GM19351 (cell line): ENCODE measurements at regions not wholly inside any gene's neighbourhood (a gene's known extent, or its start where the extent isn't known, plus 50 kb on each side); places are given as distances from the start of the nearest gene placed in this dataset.
A peak's percentile ranks its signal among the peaks of the same experiment; 100 is the strongest.

Source experiments
- ATAC-seq: cut with Tn5 transposase; IDR thresholded peaks from one replicate; pipeline ENCODE4 v1.9.1; 2021; ENCODE audit warnings: mild to moderate bottlenecking, moderate library complexity; ENCODE audit not compliant: unreplicated experiment

DNA sequence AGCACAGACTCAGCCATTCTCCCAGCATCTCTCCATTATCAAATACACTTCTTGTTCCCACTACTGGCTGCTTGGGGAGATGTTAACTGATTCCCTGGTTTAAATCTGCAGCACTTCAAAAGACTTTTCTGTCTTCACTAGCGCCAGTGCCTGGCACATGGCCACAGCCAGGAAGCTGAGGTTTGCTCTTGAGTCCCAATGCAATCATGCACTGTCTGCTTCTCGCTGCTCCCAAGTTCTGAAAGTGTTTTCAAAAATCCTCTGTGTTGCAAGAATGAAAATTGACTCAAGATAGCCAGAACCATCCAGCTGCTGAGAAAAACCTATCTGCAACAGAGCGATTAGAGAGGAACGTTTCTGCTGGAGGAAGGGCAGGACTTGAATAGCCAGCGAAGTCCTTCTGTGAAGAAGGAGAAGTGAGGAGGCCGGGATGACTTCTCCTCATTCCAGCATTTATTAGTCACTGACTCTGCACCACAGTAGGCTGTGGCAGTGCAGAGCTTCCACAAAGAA lies 358.4 kb upstream of the NR2F2 start:
- ATAC-seq, result no peak

DNA sequence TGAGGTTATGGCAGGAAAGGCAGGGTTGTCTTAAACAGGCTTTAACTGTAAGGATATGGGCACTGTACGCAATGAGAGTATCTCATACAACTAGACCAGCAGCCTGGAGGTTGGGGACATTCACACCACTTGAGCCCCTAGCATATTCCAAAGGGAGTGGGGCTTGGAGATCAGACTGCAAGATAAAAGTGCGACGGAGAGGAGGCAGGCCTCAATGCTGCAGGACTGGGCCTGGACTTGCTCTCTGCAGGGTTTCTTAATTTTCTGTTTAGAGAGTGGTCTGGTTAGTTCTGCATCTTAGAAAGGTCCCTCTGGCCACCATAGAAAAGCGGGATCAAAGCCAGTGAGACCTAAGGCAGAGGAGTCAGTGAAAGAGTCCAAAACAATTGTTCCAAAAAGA lies 357.7 kb upstream of the NR2F2 start:
- ATAC-seq, result no peak

DNA sequence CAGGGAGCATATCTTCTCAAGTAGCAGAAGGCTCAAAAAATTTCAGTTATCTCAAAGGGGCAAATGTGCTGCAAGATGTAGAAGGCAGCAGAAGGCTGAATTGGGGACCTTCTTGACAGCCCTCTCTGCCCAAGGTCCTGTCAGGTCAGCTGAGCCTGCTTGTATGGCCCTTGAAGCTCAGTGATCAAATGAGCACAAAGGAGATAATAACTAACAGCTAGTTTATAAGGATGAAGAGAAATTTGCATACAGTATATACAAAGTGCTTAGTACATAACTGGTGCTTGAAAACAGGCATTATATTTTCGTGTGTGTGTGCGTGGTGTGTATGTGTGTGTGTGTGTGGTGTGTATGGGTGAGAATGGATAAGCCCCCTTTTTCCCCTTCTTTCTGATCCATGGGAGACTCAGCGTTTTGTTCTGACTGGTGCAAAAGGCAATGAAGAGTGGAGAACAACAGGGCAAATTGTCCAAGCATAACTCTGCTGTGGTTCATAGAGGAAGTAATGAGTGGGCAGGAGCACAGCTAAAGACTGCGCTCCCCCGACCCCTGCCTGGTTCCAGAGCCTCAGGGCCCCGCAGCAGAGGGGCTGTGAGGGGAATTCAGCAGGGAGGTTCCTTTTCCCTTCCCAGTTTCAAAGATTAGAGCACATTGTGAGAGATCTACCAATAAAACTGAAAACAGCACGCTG lies 356.8 kb upstream of the NR2F2 start:
- peak; percentile 70 for ATAC-seq

DNA sequence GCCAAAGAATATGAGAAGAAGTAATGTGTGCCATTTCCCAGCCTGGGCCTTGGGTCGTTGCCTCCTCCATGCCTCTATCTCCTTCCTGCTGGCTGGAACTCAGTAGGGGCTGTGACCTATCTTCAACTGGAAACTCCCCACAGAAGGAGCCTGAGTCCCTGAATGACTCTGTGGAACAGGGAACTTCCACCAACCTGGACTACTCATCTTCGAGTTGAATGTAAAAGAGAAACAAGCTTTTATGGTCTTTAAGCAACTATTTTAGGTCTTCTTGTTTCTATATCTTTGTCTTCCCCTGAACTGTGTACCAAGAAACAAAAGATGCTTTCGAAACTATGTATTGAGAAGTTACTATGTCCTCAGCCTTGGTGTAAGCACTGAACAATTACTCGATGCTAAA lies 355.3 kb upstream of the NR2F2 start:
- ATAC-seq, result peak; percentile 48

DNA sequence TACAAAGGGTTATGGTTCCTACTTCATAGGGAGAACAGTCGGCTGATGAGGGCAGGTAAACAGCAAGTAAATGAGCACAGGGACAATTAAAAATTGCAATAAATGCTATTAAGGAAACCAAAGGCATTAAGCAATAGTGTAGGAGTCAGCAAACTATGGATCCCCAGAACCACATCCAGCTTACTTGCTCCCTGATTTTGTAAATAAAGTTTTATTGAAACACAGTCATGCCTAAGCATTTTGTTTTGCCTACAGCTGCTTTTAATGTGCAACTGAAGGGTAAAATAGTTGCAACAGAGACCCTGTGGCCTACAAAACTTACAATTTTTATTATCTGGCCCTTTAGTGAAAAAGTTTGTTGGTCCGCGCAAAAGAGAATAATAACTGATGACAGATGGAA lies 351.2 kb upstream of the NR2F2 start:
- ATAC-seq, result no peak

DNA sequence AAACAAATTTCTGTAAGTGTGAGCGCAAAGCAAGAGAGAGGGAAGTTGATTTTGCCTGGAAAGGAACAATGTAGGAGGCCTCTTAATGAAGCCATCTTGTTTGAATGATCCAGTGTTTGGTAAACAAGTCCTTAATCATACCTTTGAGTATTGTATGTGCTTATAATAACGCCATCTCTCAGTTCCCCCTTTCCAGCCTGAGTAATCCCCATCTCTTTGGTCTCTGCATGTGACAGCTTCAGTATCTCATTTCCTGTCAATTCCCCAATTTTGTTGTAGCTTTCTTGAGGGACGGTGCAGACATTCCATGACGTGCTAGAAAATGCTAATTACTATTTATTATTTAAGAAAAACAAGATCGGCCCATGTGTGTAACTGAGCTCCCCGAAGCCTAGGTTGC lies 349.3 kb upstream of the NR2F2 start:
- no peak for ATAC-seq

DNA sequence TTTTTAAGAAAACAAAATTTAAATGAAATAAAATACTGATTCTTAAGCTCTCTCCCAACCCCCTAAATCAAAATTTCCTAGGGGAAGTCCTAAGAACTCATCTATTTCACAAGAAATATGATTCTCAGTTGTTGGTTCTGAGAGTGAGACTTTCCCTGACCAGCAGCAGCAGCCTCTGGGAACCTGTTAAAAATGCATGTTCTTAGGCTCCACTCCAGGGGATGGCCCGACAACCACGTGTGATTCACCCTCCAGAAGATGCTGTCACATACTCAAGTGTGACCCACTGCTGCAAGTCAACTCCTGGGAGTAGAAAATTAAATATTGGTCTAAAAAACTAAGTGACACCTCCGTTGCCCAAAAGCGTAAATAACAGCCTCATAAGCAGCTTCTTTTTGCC lies 343.2 kb upstream of the NR2F2 start:
- no peak for ATAC-seq

DNA sequence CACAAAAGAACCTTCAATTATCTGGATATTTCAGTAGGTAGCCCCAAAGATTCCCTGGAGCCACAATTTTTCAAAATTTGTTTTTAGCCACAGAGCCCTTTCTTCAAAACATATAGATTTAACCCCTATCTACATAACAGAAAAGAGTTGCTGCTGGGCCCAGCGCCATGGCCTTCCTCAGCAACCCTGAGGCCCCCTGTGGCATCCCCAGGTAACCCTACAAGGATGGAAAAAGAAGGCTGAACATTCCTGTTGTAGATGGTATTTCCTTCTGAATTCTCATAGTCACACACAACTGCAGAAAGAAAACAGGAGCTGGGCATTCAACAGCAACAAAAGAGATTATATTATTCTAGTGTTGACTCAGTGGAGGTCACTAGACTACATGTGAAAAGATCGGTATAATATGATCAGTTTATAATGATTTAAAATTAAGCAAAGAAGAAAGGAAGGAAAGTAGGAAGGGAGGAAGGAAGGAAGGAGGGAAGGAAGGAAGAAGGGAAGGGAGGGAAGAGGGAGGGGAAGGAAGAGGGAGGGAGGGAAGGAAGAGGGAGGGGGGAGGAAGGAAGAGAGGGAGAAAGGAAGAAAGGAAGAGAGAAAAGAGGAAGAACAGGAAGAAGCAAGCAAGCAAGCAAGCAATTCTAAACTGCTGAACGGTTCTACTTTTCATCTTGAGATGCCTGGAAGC lies 342.5 kb upstream of the NR2F2 start:
- no peak for ATAC-seq

DNA sequence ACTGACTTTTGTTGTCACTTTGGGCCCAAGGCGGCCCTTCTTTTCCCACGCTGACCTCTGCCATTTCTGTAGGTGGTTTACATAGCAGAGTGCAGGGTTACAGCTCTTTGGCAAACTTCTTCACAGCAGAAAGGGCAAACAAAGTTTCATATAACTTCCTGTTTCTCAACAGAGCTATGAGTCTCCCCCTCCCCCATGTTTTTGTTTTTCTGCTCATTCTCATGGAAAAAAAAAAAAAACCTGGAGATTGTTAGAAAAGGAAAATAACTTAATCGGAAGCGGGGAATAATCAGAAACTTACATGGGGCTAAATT lies 342.0 kb upstream of the NR2F2 start:
- ATAC-seq, result no peak

DNA sequence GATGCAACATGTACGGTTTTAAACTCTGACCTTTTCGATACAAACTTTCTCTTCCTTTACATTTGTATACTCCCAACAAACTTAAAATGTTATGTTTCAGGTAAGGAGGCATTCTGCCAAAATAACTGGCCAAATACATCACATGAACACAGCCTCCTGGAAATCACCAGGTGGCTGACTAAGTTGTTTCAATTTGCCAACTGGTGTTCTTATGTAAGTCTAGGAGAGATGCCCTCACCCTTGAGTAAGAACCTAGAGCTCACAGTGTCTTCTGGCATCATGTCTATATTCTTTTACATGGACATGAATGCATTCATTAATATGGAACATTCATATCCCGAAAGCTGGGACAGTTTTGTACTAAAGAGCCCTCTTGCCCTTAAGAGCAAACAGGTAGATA lies 341.1 kb upstream of the NR2F2 start:
- no peak for ATAC-seq

DNA sequence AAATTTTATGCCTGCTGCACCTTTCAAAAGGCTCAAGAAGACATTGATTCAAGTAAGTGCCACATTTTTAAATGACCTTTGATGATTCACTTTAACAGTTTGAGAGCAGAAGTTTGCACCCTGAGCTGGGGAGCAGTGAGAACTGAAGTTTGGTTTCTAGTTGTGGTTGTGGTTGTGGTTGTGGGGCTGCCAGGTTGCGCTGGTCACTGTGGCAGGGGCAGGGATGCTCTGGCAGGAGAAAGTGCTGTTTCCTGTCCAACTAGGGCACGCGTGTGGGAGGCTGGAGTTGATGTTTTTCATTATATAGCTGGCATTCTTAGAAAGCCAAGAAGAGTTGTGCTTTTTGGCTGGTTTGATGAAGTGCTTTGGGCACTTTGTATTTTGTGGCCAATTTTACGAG lies 339.7 kb upstream of the NR2F2 start:
- ATAC-seq, result no peak

DNA sequence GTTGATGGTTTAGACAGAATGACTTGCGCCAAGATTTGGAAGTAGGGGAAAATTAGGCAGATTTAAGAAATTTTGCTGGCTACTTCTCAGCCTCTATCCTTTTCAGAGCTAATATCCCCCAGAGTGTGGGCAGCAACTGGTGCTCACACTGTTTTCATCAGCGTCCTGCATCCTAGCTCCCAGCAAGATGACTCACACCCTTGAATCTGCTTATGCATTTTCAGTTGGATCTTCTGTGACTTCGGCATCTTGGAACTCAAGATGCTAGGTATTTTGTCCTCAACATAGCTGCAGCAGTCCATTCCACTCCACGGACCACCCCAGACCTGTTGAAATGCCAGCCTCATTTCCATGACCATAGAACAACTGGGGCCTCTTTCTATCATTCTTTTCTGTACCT lies 336.1 kb upstream of the NR2F2 start:
- no peak for ATAC-seq

DNA sequence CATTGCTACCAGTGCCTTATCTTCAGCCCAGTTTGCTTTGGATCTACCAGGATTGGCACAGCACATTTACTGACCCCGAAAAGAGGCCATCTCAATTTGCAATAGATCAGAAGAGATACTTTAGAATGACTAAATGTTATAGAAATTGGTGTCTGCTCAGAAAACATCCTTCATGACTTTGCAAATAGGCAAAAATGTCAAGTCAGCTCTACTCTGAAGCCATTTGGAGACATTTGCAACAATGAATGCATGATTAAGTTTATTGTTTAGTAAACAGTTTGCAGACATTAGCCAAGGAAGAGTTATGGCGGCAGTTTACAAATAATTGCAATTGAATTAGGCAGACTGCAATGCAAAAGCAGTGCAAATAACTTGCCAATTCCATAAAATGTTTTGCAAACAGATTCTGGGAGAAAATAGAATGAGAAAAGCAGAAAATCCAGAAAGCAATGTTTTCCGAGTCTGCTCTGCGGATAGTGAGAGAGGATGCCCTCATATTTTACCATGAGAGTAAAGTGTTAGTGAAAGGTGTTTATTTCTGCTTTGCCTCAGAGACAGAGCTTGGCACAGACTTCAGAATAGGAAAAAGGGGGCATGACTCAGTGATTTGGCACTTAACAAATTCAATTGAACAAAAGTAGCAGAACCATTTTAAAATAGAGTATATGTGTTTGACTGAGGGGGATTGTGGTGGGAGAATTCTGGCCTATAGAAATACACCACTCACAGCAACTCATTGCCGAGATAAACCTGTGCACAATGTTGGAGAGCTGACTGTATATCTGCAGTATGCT lies 334.9 kb upstream of the NR2F2 start:
- ATAC-seq, result no peak

DNA sequence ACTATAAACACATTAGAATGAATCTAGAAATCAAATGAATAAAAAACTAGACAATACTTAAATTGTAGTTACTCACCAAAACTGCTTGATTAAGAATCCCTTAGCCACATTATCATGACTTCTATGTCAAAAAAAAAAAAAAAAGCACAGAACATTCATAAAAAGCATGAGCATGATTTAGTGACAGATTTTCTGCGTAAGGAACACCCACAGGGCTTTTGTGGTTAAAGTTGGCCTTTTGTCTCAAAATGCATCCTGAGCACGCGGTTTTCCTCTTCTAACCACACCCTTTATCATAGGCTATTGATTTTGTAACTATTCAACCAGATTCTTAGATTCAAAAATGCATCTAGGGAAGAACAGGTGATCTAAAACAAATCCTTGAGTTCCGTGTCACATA lies 334.0 kb upstream of the NR2F2 start:
- no peak for ATAC-seq

DNA sequence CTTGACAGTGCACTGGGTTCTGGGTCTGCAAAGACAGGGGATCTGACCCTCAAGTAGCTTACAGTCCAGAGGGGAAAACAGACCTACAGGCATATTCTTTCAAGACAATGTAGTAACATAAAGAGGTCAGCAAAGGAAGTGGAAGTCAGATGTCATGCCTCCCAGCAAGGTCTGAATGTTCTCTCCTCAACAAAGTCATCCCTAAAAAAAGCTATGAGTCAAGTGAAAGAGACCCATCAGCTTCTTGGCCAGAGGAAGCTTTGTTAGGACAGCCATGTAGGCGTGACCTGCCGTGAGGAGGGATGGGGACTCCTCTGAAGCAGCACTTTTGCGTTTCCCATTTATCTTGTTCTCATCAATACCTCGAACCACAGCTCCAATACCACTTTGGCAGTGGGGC lies 331.6 kb upstream of the NR2F2 start:
- ATAC-seq, result no peak

DNA sequence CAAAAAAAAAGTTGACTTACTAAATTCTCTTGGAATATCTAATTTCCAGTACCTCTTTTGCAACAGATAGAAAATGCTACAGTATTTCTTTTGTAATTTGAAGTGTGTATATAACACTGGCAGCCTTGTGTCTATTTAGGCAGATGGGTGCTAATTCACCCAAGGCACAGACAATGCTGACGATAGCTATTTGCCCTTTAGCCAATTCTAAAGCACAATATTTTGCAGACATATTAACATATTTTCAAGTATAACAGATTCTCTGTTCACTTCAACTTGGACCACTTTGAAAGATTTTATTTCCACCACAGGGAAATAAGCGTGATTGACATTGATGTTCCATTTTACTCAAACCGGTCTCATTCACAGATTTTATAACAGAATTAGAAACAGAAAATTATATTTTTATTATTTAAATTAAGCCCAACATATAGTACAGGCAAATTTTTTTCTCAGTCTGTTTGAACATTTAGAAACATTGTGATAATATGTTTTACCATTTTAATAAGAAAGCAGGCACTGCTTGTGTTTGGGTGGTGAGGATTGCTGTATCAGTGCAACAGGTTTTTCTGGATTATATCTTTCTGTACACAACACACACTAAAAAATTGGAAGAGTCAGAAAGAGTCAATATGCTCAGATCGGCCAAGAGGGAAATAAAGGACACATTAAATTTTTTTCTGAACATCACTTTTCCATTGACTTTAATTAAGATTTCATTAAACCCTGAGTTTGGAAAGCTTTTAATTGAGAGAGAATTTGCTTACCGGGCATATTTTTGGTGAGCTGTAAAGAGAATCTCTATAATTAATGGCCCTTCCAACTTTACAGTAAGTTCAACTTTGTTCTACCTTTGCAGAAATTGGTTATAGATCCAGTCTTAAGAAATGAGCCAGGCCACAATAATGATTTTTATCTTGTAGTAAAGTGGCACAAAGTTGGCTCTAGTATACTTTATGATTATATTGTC lies 327.3 kb upstream of the NR2F2 start:
- no peak for ATAC-seq

DNA sequence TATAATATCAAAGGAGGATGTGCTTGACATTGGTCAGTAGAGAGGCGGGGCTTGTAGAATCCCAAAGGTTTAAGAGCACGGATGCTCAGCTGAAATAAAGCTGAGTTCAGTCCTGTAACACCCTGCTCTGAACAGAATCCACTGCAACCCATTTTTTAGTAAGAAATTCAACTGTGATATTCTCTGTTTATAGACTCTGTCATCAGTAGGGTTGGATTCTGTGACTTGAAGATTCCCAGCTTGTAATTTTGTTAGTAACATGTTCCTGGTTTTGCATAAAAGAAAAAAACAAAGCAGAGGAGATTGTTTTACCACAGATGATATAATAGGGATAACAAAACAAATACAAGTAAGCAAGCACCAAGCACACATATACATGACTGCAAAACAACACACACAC lies 324.6 kb upstream of the NR2F2 start:
- no peak for ATAC-seq

DNA sequence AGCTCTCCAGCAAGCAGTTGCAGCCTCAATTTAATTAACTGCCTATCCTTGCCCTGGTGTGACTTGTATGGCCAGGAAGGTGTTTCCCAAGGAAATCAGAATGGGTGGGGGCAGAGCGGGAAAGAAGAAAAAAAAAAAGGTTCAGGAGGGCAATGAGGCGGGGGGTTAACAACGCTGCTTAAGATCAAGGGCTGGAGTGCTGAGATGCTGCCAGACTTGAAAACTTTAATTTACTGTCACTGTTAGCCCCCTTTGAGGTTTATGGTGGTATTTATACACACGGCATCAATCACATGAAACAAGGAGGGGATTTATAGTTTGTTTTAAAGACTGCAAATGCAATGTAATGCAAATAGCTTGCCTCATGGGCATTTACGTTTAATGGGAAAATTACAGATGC lies 319.4 kb upstream of the NR2F2 start:
- ATAC-seq, result no peak

DNA sequence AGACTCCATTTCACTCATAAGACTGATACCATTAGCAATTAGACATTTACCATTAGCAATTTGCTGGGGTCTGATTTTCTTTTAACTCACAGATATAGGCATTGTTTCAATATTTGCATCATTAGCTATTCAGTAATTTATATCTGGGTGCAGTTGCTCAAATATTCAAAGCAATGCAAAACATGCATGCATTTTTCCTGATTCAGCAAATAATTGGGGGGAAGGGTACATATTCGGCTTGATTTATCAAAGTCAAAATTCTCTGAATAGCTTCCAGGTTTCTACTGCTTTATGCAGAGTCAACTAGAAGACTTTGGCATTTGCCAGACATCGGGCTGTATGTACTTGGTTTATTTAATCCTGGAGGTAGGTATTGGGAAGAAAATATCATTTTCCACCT lies 315.6 kb upstream of the NR2F2 start:
- no peak for ATAC-seq

DNA sequence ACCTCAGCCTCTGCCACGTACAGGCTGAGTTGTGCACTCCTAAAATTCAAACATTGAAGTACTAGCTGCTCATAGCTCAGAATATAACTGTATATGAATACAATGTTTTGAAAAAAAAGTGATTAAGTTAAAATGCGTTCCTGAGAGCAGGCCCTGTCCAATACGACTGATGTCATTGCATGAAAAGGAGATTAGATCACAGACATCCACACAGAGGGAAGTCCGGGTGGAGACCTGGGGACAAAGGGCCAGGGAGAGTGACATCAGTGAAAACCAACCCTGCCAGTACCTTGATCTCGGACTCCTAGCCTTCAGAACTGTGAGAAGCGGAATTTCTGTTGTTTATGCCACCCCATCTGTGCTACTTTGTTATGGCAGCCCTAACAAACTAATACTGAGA lies 311.4 kb upstream of the NR2F2 start:
- ATAC-seq, result no peak

DNA sequence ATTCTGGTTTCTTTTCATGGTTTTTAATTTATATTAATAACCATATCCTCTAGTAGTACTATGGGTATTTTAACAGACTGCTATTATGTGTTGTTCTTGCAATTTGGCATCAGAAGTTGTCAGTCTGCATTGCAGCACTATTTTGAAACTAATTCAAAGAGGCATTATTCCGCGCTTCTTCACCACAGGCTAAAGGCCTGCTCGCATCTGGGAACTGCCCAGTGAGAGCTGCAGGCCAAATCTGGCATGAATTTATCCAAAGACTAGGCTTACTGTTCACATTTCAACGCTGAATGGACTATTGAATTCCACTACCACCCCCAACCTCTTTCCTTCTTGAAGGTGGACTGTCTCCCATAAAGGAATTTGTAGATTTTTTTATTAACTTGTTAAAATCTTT lies 310.4 kb upstream of the NR2F2 start:
- ATAC-seq, result no peak
